ENCODE measurements at regions not wholly inside any gene's neighbourhood (a gene's known extent, or its start where the extent isn't known, plus 50 kb on each side); places are given as distances from the start of the nearest gene placed in this dataset.

- no peak for DNase-seq
Observed at GRCh38 chr5:167800427-167800826, 491.0 kb upstream of the WWC1 start.

DNA sequence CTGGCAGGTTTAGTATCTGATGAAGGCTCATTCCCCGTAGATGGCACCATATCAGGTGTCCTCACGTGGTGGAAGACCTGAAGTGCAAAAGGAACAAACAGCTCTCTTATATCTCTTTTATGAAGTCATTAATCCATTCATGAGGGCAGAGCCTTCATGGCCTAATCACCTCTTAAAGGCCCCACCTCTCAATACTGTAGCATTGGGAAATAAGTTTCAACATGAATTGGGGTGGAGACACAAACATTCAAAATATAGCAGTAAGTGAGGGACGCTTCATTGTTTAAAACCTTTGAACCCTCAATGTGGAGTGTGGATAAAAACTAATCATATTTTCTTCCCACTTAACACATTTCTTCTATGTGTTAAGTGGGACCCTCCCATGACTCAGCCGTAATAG is 489.4 kb upstream of the WWC1 start:
- no peak for DNase-seq

DNA sequence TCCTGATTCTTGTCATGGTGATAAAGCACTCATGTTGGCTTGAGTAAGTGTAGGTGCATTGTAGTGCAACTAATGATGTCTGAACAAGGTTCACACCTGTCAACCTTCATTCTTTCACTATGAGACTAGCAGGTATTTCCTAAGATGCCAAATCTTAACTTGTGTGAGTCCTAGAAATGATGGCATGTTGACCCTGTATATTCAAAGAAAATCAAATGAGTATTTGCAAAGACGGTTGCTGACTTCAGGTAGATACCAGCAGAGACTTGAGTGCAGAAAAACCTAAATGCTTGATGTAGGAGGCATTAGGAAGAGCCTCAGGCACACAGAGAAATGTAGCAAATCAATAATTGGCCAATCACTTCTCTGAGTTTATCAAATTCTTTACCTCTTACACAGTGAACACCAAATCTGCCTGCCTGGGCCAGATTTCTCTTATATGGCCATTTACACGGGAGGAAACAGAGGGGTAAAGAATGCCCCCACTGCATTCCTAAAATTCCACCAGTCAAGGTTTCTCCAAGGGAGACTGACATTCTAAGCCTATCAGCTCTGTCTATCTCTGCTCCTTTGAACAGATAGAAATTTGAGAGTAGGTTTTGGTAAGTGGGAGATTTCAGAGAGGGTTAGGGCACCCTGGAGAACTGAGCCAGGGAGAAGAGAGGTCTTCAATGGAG is 488.6 kb upstream of the WWC1 start:
- DNase-seq, result no peak

DNA sequence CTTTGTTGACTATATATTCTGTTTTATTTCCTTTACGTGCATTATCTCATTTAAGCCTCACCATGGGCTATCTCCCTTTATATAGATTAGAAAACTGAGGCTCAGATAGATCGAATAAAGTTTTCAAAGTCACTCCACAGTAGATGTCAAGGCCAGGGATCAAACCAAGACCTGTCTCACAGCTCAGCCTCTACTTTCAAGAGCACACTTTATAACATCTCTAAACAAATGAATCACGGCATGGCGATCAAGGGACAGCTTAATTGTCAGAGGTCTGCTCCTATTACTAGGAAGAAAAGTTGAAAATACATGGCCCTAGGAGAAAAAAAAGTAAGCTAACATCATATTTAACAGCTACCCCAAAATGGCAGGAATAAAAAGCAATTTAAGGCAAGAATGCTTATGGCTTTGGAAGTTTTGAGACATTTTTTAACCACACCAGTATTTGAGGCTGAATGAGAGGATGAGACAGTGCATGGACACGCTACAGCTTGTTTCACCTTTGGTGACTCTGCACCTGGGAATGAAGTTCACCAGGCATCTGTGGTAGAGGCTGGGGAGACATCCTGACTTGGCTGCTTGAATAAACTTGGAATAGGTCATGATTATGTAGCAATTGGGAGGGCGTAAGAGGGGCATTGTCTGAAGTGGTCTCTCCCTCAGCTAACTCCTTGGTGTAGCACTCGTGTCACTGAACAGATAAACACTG is 486.8 kb upstream of the WWC1 start:
- no peak for DNase-seq

DNA sequence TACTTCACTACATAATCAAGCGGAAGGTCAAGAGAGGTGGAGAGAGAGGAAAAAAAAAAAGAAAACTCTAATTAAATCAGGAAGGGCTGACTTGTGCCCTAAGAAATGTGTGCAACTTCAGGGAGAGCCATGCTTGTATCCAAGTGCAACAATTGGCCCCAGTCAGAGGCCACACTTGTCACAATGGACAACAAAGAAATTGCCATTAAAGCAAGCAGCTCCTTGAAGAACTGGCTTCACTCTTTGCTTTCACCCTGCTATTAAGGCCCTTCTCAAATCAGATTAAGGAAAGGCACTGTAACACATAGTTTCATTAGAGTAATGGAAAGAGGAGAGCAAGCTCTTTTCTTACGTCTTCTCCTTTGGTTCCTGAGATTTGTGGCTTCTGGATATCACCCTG is 480.9 kb upstream of the WWC1 start:
- DNase-seq, result no peak

DNA sequence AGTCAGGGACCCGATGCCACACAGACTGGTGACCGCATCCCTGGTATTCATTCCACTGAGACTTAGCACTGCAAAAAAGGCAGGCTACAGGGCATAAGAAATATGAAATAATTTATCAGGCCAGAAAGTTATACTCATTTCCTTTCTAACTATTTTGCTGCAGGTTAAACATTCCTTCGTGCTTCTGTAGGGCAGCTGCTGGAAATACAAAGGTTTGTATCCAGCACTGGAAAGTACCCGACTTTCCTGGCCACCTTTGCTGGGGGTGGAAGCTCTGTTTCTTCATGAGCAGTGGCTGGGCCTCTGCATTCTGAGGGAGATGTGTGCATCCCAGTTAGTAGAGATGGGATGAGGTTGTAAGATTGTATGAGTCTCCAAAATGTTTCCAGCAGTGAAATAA is 478.6 kb upstream of the WWC1 start:
- DNase-seq, result no peak

DNA sequence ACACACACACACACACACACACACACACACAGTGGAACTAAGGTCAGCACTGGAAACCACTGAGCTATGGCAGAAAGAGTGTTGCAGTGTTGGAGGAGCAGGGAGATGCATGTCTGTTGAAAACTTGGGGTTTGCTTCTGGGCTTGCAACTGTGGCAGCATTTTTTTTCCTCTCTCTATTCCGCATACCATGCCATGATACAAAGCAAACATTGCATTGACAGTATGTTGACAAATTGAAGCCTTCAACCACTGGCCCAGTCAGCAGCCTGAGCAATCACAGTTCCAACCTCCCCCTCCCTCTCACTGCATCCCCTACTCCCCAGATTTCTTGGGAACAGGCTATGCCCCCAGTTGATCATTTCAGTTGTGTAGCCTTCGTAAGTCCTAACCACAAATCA is 478.1 kb upstream of the WWC1 start:
- no peak for DNase-seq

DNA sequence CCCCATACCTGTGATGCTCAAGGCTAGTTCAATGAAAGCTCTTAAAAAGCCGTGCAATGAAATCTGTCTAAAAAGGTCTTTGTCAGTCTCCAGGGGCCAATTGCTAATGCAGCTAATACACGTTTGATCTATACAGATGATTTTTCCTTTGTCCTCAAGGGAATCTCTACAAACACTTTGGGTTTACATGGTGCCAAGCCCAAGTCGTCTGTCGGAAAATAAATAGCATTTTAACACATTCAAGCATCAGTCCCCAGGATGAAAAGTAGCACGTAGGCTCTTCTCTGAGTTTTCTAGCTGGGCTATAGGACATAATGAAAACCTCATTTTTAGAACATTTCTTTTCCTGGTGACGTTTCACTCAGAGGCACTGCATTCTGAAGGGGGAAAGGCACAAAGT is 477.4 kb upstream of the WWC1 start:
- DNase-seq, result no peak

DNA sequence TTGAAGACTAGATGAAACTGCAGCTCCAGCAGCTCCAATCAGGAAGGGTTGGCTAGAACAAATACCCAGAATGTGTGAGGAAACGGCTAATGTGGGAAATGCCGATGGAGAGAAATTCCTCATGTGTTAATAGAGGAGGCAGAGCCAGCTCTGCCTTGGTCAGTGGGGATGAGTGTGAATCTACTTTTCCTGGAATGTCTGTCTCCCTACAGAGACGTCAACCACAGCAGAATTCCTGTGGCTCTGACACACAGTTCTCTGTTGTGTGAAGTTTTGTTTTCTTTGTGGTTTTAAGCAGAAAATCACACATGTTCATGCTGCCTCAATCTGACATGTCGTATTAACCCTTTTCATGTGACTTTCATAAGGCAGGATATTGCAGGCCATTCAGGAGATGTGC is 476.6 kb upstream of the WWC1 start:
- DNase-seq, result no peak

- DNase-seq, result no peak
Observed at GRCh38 chr5:167816354-167816753, 475.1 kb upstream of the WWC1 start.

- no peak for DNase-seq
Observed at GRCh38 chr5:167816864-167817263, 474.6 kb upstream of the WWC1 start.

- DNase-seq, result no peak
Observed at GRCh38 chr5:167819406-167819805, 472.0 kb upstream of the WWC1 start.

DNA sequence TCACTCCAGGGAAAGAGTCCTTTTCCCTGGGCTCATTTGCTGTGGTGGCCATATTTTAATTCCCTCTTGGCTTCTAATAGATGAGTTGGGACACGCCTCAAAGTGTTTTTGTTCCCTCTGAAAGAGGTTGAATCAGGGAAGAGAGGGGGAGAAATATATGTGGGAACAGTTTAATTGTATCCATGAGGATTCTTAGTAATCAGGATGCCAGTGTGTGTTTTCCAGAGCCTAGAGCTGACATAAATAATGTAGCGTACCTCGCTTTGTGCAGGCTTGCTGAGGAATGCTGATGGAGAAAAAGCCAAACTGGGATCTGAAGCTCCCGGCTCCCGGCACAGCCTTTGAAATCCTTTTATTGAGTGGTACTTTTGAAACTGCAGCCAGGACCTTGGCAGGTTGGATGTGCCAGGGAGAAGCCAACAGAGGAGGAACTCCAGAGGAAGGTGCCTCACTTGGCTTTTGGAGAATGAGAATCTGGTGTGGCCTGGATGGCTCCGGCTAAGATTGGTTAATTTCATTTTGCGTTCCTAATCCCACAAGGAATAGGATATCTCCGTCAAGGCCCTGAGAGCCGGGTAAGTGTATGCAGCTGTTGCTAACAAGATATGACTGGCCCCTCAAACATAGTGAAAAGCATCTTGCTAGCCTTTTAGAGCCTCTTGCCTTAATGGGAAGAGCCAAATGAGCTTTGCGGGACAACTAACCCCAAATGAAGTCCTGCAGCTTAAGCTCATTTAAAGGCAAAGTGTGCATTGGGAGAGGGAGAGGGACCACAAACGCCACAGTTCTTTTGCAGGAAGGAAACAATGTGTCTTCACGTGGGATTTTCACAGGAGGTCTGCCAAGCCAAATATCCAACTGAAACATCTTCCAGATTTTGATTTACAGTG is 471.1 kb upstream of the WWC1 start:
- no peak for DNase-seq

DNA sequence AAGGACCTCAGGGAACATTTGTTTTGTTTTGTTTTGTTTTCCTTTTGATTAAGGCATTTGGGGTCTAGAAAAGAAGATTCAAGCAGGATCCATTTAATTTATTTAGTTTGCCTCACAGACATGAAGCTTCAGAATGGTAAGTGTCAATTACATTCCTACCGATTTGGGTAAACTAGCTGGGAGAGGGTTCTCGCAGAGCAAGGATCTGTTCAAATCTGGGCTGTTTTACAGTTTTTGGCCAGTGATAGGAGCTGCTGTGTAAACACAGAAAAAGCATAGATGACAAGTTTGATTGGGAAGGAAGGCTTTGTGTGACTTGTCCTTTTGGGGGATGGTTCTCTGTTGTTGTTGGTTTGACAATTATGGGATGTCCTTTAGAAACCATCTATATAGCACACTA is 470.3 kb upstream of the WWC1 start:
- no peak for DNase-seq

DNA sequence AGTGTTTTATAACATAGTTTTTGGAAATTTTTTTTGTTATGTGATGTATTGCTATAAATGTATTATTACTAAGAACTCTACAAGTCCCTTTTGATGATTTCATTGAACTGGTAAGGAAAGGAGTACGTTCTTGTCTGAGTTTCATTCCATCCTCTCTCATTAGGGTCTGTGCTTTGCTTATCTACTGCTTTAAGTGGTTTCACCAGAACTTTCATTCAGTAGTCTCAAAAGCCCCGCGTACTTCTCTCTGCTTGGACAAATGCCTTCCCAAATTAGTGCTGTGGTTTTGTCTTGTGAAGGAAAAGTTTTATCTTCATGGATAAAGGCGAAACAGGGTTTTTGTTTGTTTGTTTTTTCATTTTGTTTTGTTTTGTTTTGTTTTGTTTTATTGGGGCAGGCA is 469.8 kb upstream of the WWC1 start:
- no peak for DNase-seq

DNA sequence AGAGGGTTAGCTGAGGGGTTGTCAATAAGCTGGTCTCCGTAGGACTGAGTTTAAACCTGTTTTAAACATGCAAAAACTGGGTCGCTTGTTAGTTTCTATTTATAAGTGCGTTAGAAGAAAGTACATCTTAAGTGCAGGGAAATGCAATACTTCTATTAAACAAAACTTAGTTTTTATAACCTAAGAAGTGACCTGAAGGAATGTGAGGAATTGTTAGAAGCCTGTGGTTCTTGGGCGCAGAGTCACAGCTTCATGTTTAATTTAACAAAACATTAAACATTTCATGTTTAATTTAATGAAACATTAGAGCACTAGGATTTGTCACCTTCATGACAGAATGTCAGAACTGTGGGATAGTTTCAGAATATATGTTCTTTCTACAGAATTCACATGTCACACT is 469.2 kb upstream of the WWC1 start:
- no peak for DNase-seq

- DNase-seq, result no peak
Observed at GRCh38 chr5:167823405-167823804, 468.0 kb upstream of the WWC1 start.

DNA sequence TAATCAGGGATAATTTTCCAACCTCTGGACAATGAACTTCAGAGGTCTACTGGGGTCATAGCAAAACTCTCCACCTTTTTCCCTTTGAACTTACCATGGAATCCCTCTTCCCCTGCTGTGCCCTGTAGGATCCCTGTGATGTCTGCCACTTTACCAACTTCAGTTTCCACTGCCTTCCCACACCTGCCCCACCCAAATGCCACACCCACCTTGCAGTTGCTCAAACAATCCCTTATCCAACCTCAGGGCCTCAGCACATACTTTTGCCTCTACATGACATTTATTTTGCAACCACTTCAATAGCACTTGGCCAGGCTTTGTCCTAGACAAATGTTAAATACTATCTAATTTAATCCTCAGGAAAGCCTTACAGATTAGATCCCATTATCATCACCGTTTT is 463.7 kb upstream of the WWC1 start:
- DNase-seq, result no peak

DNA sequence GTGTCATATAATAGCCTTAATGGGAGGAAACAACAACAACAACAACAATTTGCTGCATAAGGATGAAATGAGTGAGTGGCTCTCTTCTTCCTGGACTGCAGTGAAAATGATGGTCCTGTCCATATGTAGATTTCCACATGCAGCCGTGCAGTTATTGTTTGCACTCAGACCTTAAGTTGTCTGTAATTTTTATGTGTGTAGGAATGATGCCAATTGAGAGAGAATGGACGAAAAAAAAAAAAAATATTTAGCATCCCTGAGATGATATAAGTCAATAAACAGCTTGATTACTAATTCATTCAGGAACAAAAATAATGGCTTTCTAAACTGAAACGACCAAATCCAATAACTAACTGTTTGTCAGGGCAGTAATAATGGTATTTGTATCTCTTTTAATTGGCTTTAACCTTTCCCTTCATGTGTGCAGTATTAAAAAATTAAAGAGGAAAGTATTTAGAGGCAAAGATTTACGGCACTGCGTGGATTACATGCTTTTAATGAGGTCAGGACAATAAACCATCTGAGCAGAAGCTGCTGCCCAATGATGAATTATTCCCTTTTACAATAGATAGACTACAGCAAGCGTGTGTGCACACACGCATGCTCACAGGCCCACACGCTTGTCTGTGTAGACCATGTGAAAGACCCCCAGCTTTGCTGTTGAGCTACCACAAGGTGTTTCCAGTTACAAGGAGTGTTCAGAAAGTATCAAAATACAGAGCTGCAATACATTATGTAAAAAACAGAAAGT is 459.5 kb upstream of the WWC1 start:
- no peak for DNase-seq

- DNase-seq, result no peak
Observed at GRCh38 chr5:167832609-167833008, 458.8 kb upstream of the WWC1 start.

GRCh38 chr5:167833456-167833855 is 458.0 kb upstream of the WWC1 start:
- no peak for DNase-seq

DNA sequence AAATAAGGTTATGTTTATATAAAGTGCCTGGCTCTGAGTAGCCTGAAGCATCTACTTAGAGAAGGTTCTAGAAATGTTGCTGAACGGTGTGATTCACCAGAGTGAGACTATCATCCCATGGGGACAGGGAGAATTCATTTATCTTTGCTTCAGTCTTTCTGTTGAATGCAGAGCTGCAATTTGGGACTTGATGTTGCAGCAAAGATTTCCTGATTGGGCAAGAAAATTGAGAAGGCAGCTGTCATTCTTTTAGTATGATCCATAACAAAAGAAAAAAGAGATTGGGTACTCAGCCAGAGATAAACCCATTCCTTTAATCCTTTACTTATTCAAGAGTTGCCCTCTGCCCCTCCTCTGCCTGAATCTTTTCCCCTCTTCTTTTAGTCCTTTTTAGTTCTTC is 456.3 kb upstream of the WWC1 start:
- DNase-seq, result no peak

- no peak for DNase-seq
Observed at GRCh38 chr5:167837127-167837526, 454.3 kb upstream of the WWC1 start.

All from NCI-H2081 (cell line).